Loucy (cell line): ENCODE measurements at regions not wholly inside any gene's neighbourhood (a gene's known extent, or its start where the extent isn't known, plus 50 kb on each side); places are given as distances from the start of the nearest gene placed in this dataset.

Experiments used
- EZH2phosphoT487 ChIP-seq: fragments of 200-600 bp; IDR thresholded peaks from 2 replicates; pipeline ENCODE4 v1.6.1; 2018; ENCODE audit warnings: antibody characterized with exemption, mild to moderate bottlenecking, moderate library complexity, borderline replicate concordance
- TF ChIP-seq, protein P1 (sequence below): fragments of 200-600 bp; sonication (generic); conservative IDR thresholded peaks from 2 replicates; pipeline ENCODE4 v1.5.1; 2014; ENCODE audit warnings: mild to moderate bottlenecking, antibody characterized with exemption, low read length

- TF ChIP-seq, protein P1, sequence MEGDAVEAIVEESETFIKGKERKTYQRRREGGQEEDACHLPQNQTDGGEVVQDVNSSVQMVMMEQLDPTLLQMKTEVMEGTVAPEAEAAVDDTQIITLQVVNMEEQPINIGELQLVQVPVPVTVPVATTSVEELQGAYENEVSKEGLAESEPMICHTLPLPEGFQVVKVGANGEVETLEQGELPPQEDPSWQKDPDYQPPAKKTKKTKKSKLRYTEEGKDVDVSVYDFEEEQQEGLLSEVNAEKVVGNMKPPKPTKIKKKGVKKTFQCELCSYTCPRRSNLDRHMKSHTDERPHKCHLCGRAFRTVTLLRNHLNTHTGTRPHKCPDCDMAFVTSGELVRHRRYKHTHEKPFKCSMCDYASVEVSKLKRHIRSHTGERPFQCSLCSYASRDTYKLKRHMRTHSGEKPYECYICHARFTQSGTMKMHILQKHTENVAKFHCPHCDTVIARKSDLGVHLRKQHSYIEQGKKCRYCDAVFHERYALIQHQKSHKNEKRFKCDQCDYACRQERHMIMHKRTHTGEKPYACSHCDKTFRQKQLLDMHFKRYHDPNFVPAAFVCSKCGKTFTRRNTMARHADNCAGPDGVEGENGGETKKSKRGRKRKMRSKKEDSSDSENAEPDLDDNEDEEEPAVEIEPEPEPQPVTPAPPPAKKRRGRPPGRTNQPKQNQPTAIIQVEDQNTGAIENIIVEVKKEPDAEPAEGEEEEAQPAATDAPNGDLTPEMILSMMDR, result no peak
- TF ChIP-seq EZH2phosphoT487, result no peak
Measured at GRCh38 chr11:112471731-112472130, 211.1 kb upstream of the PLET1 start.
